ENCODE measurements at regions not wholly inside any gene's neighbourhood (a gene's known extent, or its start where the extent isn't known, plus 50 kb on each side); places are given as distances from the start of the nearest gene placed in this dataset.

DNA sequence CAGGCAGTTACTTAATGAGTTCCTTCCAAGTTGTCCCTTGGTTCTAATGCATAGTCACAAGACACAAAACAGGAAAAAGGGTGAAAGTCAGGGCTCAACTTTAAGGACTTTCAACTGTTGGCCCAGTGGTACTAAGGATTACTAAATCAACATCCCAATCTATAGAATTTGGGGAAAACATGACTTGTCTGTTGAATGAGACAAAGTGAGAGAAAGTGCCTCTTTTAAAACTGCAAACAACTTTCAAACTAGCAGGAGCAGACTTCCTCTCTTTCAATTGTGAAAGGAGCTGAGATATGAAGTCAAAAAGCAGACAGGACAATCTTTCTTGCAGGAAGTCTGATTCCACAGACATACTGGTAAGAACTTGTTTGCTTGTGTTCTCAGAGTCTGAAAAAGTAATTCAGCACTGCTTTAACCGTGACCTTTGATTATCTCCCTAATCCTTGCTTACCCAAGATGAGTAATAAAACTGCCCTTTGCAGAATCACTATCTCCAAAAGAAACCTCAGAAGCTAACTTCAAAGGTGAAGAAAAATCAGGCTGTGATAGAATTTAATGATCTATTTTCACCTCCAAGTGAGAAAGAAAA is 960.7 kb upstream of the RAG2 start:
- H3K9me2 ChIP-seq (ENCODE audit: insufficient read depth, low read length), result no peaks in the 10 kb centered on the region

DNA sequence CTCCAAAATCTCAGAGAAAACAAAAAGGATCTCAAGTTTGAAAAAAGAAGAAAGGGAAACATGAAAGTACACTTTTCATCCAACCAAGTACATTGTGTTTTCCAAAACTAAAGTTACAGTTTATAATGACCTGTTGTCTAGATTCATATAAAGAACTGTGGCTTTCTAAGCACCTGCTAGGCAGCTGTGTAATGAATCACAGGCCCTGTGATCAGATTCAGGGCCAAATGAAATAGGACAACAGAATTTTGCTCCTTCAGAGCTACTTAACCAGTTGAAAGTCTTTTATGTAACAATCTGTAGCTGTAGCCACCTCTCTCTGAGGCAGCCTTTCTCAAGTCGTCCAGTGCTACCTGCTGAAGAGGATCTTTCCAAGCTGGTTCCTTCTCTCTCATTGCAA is 960.0 kb upstream of the RAG2 start:
- no peak overlapping the region for H3K4me2 ChIP-seq (ENCODE audit: low read length)
- no peak for TF ChIP-seq SMC3 (conservative IDR thresholded peaks at IDR 0.05; ENCODE audit: poor library complexity)
- no peak for TF ChIP-seq EZH2 (IDR thresholded peaks at IDR 0.05; ENCODE audit: borderline replicate concordance, insufficient read depth, low read length, poor library complexity, severe bottlenecking)
- no peak for TF ChIP-seq POLR2AphosphoS5 (IDR thresholded peaks at IDR 0.05)
- TF ChIP-seq EP300 (conservative IDR thresholded peaks at IDR 0.05; ENCODE audit: poor library complexity, severe bottlenecking), result no peak
- TF ChIP-seq RAD21 (conservative IDR thresholded peaks at IDR 0.05), result no peak
- no peak for TF ChIP-seq MXI1 (conservative IDR thresholded peaks at IDR 0.05; ENCODE audit: poor library complexity, severe bottlenecking)
- TF ChIP-seq, protein P1, sequence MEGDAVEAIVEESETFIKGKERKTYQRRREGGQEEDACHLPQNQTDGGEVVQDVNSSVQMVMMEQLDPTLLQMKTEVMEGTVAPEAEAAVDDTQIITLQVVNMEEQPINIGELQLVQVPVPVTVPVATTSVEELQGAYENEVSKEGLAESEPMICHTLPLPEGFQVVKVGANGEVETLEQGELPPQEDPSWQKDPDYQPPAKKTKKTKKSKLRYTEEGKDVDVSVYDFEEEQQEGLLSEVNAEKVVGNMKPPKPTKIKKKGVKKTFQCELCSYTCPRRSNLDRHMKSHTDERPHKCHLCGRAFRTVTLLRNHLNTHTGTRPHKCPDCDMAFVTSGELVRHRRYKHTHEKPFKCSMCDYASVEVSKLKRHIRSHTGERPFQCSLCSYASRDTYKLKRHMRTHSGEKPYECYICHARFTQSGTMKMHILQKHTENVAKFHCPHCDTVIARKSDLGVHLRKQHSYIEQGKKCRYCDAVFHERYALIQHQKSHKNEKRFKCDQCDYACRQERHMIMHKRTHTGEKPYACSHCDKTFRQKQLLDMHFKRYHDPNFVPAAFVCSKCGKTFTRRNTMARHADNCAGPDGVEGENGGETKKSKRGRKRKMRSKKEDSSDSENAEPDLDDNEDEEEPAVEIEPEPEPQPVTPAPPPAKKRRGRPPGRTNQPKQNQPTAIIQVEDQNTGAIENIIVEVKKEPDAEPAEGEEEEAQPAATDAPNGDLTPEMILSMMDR (IDR thresholded peaks at IDR 0.05; ENCODE audit: poor library complexity, severe bottlenecking), result no peak
- TF ChIP-seq TAF1 (IDR thresholded peaks at IDR 0.05; ENCODE audit: low read depth), result no peak
- TF ChIP-seq REST (IDR thresholded peaks at IDR 0.05; ENCODE audit: borderline replicate concordance), result no peak
- H2AFZ ChIP-seq (ENCODE audit: low read depth, low read length), result no peak overlapping the region

More for the DNA sequence above, 960.7 kb upstream of the RAG2 start:
- H3K9ac ChIP-seq (ENCODE audit: low read length), result no peak overlapping the region
- H3K4me2 ChIP-seq (ENCODE audit: low read length), result no peak overlapping the region
- no peak for TF ChIP-seq RAD21 (conservative IDR thresholded peaks at IDR 0.05)
- no peak for TF ChIP-seq EP300 (conservative IDR thresholded peaks at IDR 0.05; ENCODE audit: poor library complexity, severe bottlenecking)
- TF ChIP-seq, protein P1 (IDR thresholded peaks at IDR 0.05; ENCODE audit: poor library complexity, severe bottlenecking), result no peak
- TF ChIP-seq POLR2AphosphoS5 (IDR thresholded peaks at IDR 0.05), result no peak
- no peaks in the 10 kb centered on the region for H3K36me3 ChIP-seq (ENCODE audit: insufficient read depth, low read length)
- H3K79me2 ChIP-seq (replicated peaks; ENCODE audit: insufficient read depth, low read length), result no peaks in the 10 kb centered on the region
- H2AFZ ChIP-seq (ENCODE audit: low read depth, low read length), result no peak overlapping the region
- H3K27me3 ChIP-seq (ENCODE audit: insufficient read depth, low read depth, low read length), result no peaks in the 10 kb centered on the region
- no peak overlapping the region for H3K27ac ChIP-seq (ENCODE audit: low read length)
- no peaks in the 10 kb centered on the region for H3K9me3 ChIP-seq (ENCODE audit: low read length)
- no peaks in the 10 kb centered on the region for H4K20me1 ChIP-seq (ENCODE audit: insufficient read depth)
- H3F3A ChIP-seq (ENCODE audit: insufficient read depth, low read length, poor library complexity, severe bottlenecking), result no peaks in the 10 kb centered on the region
- no peak overlapping the region for H3K4me3 ChIP-seq (ENCODE audit: low read length)

More for the DNA sequence above, 960.0 kb upstream of the RAG2 start:
- Histone ChIP-seq H4K20me1 (ENCODE audit: insufficient read depth) (no peaks in the 10 kb centered on the region), H3F3A (ENCODE audit: insufficient read depth, low read length, poor library complexity, severe bottlenecking) (no peaks in the 10 kb centered on the region), H3K36me3 (ENCODE audit: insufficient read depth, low read length) (no peaks in the 10 kb centered on the region), H3K9ac (ENCODE audit: low read length) (no peak overlapping the region), H3K4me3 (ENCODE audit: low read length) (no peak overlapping the region), H3K27ac (ENCODE audit: low read length) (no peak overlapping the region), H3K9me3 (ENCODE audit: low read length) (no peaks in the 10 kb centered on the region), H3K79me2 (replicated peaks; ENCODE audit: insufficient read depth, low read length) (no peaks in the 10 kb centered on the region), H3K9me2 (ENCODE audit: insufficient read depth, low read length) (no peaks in the 10 kb centered on the region), H3K27me3 (ENCODE audit: insufficient read depth, low read depth, low read length) (no peaks in the 10 kb centered on the region)
